HG03095 (cell line): ENCODE measurements at regions not wholly inside any gene's neighbourhood (a gene's known extent, or its start where the extent isn't known, plus 50 kb on each side); places are given as distances from the start of the nearest gene placed in this dataset.
"Not testable (repeated sequence)": the region's sequence is repeated elsewhere in the genome, so short reads cannot be mapped to it uniquely, and the experiment has no call there.

Experiments used
- ATAC-seq: cut with Tn5 transposase; IDR thresholded peaks from one replicate; pipeline ENCODE4 v1.9.1; 2021; ENCODE audit warnings: moderate library complexity; ENCODE audit not compliant: unreplicated experiment

DNA sequence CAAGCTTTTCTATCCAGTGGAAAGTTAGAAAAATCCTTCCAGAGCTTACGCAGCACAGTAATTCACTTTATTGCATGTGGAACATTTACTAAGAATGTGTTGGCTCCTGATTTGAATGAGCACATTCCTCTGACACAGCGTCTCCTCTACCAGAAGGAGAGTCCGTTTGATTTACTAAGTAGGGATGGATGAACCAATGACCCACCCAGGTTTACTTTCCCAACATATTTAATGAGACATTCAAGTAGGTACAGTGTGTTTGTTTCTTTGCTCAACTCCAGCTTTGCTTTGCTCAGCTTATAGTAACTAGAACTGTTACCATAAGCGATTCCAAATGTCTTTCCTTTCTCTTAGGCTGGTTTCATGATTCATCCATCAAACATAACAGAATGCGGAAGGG is 161.7 kb downstream of the SMARCA1 start:
- no peak for ATAC-seq

DNA sequence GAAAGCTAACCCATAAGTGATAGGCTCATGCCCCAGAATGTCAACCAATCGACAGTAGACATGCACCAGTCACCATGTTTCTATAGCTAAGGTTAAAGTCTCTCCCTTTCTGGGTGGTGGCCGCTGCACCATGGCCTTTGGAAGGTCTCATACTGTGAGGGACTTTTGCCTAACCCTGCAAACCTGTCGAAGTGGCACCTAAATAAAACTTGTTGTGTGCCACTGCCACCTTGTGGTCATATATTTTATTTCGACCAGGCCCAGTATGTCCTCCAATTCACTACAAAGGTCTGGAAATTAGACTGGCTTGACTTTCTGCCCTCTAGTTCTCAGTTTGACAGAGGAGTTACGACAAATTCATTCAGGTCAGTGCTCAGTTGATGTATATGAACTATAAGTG is 163.1 kb downstream of the SMARCA1 start:
- peak; percentile 97 for ATAC-seq

DNA sequence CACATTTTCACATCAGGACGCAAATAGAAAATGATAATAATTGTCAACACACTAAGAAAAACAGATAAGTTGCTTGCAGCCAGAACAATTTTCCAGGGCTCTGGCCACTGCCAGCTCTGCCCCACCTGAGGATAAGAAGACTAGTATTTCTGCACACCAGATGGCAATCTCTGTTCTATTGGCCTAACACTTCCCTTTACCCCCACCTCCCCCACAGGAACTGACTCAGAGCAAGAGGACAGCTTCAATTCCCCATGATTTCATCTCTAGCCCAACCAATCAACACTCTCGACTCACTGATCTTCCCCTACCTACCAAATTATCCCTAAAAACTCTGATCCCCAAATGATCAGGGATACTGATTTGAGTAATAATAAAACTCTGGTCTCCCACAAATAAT is 164.0 kb downstream of the SMARCA1 start:
- no peak for ATAC-seq

DNA sequence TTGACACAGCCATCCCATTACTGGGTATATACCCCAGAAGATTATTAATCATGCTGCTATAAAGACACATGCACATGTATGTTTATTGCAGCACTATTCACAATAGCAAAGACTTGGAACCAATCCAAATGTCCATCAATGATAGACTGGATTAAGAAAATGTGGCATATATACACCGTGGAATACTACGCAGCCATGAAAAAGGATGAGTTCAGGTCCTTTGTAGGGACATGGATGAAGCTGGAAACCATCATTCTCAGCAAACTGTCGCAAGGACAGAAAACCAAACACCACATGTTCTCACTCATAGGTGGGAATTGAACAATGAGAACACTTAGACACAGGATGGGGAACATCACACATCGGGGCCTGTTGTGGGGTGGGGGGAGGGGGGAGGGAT is 165.9 kb downstream of the SMARCA1 start:
- ATAC-seq, result not testable (repeated sequence)

DNA sequence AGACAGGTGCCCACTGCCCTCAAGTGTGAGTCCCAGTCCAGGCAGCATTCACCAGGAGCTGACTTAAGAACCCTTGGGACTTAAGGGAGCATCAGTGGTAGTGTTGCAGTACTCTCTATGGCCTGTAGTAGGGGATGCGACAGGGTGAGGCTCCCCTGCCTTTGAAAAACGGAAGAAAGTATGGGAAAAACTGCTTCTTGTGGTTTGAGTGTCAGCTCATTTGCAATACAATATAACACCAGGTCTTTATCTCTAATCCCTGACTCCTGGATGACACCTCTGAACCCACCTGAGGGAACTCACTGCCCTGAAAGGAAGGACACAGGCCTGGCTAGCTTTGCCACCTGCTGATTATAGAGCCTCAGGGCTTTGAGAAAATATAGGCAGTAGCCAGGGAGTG is 176.0 kb downstream of the SMARCA1 start:
- ATAC-seq, result no peak

DNA sequence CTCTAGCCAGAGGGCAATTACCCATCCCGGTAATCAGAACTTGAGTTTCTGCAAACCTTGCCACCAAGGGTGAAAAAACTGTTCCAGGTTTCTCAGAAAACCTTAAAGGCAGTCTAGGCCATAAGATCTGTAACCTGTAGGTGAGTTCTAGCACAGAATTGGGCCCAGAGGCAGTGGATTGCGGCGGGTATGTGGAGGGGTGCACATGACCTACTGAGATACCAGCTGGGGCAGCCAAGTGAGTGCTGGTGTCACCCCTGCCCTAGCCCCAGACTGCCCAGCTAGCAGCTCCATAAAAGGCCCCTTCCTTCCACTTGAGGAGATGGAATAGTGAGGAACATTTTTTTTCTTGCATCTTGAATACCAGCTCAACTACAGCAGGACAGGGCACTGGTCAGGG is 176.7 kb downstream of the SMARCA1 start:
- no peak for ATAC-seq

DNA sequence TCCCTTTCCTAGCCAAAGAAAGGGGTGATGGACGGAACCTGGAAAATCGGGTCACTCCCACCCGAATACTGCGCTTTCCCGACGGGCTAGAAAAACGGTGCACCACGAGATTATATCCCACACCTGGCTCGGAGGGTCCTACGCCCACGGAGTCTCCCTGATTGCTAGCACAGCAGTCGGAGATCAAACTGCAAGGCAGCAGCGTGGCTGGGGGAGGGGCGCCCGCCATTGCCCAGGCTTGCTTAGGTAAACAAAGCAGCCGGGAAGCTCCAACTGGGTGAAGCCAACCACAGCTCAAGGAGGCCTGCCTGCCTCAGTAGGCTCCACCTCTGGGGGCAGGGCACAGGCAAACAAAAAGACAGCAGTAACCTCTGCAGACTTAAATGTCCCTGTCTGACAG is 186.0 kb downstream of the SMARCA1 start:
- not testable (repeated sequence) for ATAC-seq

DNA sequence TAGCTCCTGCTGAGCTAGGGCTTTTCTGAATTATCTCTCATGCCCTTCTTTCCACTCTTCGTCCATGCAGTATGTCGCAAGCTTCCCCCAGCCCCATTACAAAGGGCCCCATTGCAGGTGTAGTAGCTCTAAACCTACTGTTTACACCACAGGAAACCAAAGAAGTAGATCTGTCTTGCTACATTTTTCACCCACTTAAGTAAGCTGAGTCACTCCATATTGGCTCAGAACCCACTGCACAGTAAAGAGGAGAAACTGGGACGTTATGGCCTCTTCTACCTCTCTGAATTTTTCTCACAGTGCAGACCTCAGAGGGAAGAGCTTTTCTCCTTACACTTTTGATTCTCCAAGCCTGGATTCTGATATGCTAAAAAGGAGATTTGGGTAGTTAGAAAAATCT is 200.2 kb downstream of the SMARCA1 start:
- ATAC-seq, result no peak

DNA sequence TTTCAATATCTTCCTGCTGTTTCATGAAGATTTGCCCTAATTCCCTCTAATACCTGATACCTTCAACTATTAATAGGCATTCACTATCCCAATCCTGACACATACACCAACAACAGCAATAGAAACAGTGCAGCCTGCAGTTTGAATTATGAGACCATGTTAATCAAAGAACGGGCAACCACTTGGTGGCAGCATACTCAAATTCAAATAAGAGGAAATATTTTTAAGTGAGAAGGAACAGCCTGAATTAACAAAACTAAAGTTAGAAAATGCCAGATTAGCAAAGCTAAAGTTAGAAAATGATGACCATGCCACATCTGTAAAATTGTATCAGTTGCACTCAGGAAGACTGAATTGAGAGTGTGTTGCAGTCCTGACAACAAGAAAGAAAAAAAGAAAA is 204.9 kb downstream of the SMARCA1 start:
- ATAC-seq, result no peak

DNA sequence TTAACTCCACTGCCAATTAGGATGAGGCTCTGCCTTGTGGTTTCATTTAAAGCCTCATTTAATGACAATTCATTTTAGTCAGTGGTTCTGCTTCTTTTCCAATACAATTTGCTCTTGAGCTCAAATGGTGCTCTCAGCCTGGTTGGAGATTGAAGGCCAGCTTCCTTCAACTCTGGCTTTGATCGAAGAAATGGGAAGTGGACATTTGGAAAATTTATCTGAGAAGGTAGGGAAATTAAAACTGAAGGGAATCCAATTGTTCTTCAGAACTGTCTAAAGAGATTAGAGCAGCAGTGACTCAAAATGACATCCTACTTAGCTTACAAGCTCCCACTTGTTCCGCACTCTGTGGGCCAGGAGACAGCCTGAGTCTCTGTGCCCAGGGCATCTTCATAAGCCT is 206.8 kb downstream of the SMARCA1 start:
- no peak for ATAC-seq

DNA sequence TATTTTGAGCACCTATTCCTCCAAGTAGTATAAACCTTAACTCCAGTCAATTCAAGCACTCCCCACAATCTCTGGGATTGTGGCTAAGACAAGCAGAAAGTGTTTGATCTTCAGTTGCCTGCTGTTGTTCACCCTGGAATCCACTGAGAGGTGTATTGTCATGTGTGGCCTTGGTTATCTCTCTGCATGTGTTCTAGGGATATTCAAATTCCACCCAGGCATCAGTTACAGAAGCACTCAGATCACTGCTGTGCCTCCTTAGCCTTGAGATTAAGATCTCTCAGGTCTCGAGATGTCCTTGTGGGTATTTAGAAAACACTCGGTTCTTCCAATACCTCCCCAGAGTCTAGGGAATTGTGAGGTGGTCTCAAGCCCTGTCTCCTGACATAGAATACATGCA is 213.3 kb downstream of the SMARCA1 start:
- ATAC-seq, result no peak

DNA sequence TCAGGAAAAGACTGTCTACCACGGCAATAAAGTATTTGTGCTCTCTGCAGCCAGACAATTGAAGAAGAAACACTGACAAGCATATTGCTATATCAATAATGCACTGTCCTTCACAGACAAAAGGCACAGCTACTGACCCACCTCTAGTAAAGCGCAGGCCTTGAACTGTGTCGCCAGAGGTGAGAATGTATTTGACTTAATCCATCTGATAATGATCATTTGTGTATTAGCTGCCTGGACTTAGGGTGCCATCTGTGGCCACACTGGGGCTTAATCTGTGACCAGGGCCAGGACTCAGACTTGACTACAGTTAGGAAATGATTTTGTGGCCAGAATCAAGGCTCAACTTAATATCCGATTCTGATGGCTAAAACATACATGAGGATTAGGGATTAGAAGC is 260.4 kb downstream of the SMARCA1 start:
- no peak for ATAC-seq

DNA sequence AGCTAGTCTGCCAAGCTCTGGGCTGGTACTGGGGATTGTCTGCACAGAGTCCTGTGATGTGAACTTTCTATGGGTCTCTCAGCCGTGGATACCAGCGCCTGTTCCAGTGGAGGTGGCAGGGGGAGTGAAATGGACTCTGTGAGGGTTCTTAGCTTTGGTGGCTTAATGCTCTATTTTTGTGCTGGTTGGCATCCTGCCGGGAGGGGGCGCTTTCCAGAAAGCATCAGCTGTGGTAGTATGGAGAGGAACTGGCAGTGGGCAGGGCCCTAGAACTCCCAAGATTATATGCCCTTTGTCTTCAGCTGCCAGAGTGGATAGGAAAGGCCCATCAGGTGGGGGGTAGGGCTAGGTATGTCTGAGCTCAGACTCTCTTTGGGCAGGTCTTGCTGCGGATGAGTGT is 267.8 kb downstream of the SMARCA1 start:
- not testable (repeated sequence) for ATAC-seq

DNA sequence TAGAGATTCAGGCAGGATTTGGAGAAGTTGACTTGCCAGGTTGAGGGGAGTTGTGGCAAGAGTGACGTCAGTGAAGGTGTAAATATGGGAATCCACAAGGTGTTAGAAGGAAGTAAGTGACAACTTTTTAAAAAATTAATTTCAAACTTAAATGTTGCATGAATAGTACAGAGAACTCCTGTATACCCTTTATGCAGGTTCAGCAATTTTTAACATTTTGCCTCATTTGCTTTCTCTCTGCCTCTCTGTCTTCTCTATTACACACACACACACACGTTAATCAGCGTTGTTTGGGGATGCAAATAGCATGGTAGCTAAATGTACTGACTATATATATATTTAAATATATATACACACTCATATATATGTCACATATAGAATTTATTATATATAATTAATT is 273.7 kb downstream of the SMARCA1 start:
- no peak for ATAC-seq

DNA sequence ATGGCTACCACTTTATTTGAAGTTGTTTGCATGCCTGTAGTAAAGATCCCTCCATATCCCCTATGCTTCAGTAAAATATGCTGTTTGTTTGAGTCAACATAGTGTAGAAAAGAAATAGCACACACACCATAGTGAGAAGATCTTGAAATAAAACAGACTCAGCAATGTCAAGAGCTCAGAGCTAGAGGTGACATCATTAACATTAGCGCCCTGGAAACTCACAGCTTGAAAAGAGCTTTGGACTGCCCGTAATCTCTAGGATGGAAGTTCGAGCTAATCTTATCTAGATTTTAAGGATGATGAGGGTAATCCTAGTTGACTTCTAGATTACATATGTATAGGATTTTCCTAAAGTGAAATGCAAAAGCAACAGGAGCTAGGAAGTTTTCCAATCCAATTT is 275.6 kb downstream of the SMARCA1 start:
- no peak for ATAC-seq

DNA sequence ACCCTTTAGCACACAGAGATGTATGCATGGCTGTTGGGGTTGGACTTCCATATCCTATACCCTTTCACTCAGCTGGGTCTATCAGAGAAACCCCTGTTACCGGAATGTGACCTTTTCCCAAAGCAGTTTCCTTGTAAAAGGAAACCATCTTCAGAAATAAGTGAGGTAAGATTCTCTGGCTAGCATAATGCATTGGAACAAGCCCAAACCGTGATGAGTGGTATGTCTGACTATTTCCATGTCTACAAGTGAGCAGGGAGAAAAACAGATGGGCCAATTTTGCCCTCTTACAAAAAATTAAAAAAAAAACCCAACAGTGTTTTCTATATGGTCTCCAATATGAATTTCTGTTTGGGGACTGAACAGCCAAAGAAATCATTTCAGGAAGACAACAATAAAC is 283.9 kb downstream of the SMARCA1 start:
- ATAC-seq, result no peak

DNA sequence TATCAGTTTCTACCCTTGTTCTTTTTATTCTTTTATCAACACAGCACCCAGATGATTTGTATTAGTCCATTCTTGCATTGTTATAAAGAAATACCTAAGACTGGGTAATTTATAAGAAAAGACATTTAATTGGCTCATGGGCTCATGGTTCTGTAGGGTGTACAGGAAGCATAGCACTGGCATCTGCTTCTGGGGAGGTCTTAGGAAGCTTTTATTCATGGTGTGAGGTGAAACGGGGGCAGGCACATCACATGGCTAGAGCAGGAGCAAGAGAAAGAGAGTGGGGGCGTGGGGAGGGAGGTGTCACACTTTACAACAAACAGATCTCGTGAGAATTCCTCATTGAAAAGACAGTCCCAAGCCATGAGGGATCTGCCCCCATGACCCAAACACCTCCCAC is 285.3 kb downstream of the SMARCA1 start:
- no peak for ATAC-seq

DNA sequence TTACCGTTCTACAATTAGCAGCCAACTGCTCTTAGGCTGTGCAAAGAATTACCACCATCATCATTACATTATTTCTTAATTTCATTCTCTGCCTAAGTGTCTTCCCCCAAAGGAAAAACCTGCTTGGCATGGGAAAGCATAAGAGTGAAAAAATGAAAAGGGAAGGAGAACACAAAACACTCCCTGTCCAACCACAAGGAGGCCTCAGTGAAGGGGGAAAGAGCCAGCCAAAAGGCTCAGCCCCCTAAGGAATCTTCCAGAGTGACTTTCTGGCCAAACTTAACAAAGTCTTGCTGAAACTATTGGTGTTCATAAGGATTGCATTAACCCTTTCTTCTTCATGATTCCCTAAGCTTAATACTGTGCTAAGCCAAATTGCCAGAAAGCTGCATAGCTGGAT is 287.4 kb downstream of the SMARCA1 start:
- ATAC-seq, result no peak

DNA sequence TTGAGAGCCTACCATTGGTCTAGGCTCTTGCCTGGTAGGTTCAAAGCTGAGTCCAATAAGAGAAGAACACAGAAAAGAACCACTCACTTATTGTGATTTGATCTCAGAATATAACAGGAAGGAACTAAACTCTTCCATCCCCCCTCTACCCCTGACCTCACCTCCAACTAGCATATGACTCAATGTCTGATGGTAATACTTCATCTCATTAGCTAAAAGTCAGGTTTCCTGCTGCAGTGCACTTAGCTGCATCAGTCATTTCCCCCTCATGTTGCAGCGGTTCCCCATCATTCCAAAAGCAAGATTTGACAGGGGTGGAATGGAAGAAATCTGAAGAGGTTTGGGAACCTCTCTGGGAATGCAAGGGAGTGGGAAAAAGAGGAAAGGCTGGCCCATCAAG is 289.5 kb downstream of the SMARCA1 start:
- ATAC-seq, result no peak

DNA sequence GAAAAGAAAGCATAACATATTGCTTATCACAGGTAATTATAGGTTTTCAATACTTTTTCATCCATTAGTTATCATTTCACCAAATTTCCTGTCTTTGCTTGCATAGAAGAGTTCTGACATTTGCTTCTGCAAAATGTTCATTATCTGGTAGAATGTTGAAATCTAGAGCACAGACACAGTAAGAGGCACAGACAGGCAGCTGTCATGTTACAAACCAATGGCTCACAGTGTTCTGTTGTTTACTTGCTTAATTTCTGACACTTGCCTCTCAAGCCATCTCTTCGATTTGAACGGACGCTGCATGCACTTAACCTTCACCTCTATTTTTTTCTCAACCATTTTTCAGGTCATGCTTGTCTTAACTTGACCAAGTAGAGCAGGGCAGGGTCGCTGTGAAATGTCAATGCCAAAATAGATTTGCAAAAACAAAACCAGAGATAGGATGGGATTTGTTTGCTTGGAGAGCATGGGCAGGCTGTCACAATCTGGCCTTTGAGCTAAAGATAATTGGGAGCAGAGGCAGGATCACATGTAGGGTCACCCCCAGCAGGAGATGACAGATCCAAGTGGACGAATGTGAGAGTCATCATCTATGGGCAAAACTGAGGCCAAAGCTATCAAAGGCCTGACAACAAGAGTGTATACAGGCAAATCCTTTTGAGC is 292.3 kb downstream of the SMARCA1 start:
- ATAC-seq, result no peak

DNA sequence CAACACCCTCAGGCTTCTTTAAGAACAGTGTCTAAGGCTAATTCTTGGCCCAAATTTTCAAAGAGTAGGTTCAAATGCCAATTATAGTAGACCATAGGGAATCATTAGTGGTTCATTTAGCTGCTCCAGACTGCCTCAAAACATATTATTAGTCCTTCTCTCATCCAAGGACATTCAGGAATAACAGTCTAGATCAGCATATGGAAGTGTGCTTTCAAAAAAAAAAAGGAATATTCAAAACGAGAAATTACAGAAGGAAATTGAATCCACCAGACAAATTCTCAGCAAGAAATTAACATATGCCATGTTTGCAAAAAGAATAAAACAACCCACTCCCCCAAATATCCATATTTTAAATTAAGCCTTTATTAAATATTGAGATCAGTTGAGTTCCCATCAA is 293.1 kb downstream of the SMARCA1 start:
- no peak for ATAC-seq

DNA sequence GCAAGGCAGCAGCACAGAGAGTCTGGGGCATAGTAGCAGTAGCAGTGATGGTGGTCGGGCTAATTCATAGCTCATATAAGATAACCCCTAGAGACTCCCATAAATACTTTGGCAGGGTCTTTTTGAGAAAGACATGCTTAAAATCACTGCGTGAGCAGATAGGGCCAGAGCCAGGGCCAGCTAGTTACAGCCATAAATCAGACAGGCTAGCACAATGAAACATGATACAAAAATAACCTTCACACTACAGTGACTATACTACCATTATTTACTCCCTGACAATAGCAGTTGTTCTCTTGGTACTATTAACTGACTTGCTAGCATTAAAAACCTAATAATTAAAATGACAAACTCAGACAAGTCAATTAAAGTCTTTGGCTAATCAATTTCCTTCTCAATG is 295.9 kb downstream of the SMARCA1 start:
- ATAC-seq, result no peak

DNA sequence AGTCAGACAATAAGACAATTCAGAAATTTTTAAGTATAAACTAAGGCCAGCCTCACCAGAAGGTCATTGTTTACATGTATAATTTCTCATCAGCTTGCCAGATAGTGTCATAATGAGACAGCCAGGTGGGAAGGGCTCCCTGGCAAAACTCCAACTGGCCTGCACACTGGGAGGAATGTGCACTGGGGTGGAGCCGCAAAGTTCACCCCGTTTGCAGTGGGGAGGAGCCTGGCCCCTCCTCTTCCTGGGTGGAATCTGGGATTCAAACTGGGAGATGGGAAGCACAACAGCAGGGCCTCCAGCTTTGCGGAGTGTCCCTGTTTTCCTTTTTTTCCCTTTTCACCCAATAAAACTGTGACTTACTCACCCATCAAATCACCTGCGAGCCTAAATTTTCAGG is 329.9 kb downstream of the SMARCA1 start:
- ATAC-seq, result no peak

DNA sequence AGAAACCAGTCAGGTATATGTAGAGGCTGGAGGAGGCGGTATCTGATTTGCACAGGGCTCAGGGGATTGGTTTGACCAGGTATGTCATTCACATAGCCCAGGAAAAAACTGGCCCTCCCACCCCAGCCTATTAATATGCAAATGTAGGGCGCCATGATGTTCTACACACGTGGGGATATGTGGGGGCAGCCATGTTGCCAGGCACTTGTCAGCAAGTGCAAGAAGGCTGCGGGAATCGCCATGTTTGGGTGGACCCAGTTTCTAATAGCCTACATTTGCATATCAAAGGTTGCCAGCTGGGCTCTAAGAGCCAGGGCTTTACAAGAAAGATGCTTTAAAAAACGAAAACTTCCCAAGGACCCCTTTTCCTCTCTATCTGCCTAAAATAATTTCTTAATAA is 335.1 kb downstream of the SMARCA1 start:
- ATAC-seq, result no peak
